ENCODE measurements at regions not wholly inside any gene's neighbourhood (a gene's known extent, or its start where the extent isn't known, plus 50 kb on each side); places are given as distances from the start of the nearest gene placed in this dataset.

DNA sequence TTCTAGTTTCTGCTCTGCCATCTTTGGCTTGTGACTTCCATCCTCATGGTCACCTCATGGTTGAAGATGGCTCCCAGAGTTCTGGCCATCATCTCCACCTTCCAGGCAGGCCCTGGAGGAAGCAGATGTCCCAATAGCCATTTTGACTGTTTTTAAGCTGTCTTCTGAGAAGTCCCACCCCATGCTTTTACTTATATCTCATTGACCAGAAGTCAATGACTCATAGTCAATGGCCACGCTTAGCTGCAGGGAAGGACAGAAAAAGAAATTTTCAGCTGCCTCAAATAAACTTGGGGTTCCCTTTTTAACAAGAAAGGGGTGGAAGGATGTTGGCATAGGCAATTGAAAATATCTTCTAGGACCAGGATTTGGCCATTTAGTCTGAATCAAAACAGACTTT lies 168.1 kb downstream of the AACS start:
- ChIA-PET POLR2A (no interaction called here), CTCF (no interaction called here)
- Mint-ChIP-seq H3K27me3 (peaks cover 5% of the 10 kb centered on the region), H3K36me3 (ENCODE audit: low read depth) (no peaks in the 10 kb centered on the region), H3K9me3 (no peaks in the 10 kb centered on the region), H3K27ac (no peak overlapping the region), H3K4me1 (no peaks in the 10 kb centered on the region), H3K4me3 (no peak overlapping the region)
- DNase-seq (no peak), ATAC-seq (ENCODE audit: low read depth) (no peak)
- intact Hi-C loops (cut with micrococcal nuclease), result no loop called here
- TF ChIP-seq CTCF (IDR thresholded peaks at IDR 0.05), result no peak

DNA sequence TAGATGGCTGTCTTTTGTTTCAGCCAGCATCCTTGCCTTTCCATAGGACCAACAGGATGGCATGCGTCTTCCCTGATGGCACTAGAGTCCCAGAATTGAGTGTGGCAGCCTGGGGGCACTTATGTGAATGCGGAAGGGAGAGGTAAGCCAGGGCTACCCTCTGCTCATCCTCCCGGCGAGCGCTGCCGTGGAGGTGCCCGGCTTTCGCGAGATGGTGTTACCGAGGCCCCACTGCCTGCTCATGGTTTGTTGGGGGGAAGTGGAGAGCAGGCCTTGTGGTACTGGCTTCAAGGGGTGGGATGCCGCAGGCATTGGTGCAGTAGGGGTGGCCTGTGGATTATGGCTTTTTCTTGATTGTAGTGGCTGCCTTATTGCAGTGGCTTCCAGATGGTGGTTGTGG lies 174.3 kb downstream of the AACS start:
- intact Hi-C loops (cut with micrococcal nuclease), result no loop called here
- Mint-ChIP-seq H3K4me1 (no peaks in the 10 kb centered on the region), H3K4me3 (no peak overlapping the region), H3K9me3 (no peaks in the 10 kb centered on the region), H3K27me3 (peaks cover 9% of the 10 kb centered on the region), H3K36me3 (ENCODE audit: low read depth) (no peaks in the 10 kb centered on the region), H3K27ac (no peak overlapping the region)
- ATAC-seq (ENCODE audit: low read depth) (no peak), DNase-seq (no peak)
- POLR2A ChIA-PET, result no interaction called here
- CTCF ChIA-PET, result no interaction called here
- TF ChIP-seq CTCF (IDR thresholded peaks at IDR 0.05), result no peak

DNA sequence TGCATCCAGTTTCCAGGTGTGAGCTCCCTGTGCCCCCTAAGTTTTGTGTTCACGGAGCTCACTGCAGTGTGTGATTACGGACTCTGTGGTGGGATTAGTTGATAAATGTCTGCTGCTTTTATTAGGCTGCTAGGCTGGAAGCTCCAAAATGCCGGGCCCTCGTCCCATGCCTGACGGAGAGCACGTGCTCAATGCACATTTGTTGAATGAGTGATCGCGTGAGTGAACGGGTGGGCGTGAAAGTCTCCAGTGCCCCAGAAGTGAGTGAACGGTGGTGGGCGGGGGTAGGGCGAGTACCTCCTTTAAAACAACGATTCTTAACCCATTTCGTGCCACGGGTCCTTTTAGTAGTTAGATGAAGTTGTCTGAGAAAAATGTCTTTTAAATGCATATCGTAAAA lies 175.5 kb downstream of the AACS start:
- Mint-ChIP-seq H3K27me3 (peaks cover 13% of the 10 kb centered on the region), H3K27ac (no peak overlapping the region), H3K9me3 (no peaks in the 10 kb centered on the region), H3K4me1 (no peaks in the 10 kb centered on the region), H3K4me3 (no peak overlapping the region), H3K36me3 (ENCODE audit: low read depth) (no peaks in the 10 kb centered on the region)
- DNase-seq (no peak), ATAC-seq (ENCODE audit: low read depth) (no peak)
- POLR2A ChIA-PET, result no interaction called here
- TF ChIP-seq CTCF (IDR thresholded peaks at IDR 0.05), result no peak
- intact Hi-C loops (cut with micrococcal nuclease), result no loop called here
- CTCF ChIA-PET, result no interaction called here

DNA sequence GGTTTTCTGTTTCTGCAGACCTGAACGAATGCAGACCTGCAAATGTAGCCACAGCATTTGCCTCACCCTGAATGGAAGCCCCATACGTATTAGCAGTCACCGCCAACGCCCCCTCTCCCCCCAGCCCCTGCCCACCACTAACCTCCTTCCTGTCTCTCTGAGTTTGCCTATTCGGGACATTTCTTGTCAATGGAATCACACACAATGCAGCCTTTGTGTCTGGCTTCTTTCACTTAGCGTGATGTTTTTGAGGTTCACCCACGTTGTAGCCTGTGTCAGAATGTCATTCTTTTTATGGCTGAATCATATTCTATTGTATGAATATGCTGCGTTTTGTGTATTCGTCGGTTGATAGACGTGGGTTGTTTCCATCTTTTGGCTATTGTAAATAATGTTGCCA lies 178.6 kb downstream of the AACS start:
- no peak for TF ChIP-seq CTCF (IDR thresholded peaks at IDR 0.05)
- intact Hi-C loops (cut with micrococcal nuclease), result no loop called here
- no peaks in the 10 kb centered on the region for H3K4me1 Mint-ChIP-seq
- ATAC-seq (ENCODE audit: low read depth) (no peak), DNase-seq (no peak)
- no peaks in the 10 kb centered on the region for H3K9me3 Mint-ChIP-seq
- H3K4me3 Mint-ChIP-seq, result no peak overlapping the region
- POLR2A ChIA-PET, result no interaction called here
- H3K36me3 Mint-ChIP-seq (ENCODE audit: low read depth), result no peaks in the 10 kb centered on the region
- CTCF ChIA-PET, result no interaction called here
- H3K27me3 Mint-ChIP-seq, result peaks cover 18% of the 10 kb centered on the region
- no peak overlapping the region for H3K27ac Mint-ChIP-seq

DNA sequence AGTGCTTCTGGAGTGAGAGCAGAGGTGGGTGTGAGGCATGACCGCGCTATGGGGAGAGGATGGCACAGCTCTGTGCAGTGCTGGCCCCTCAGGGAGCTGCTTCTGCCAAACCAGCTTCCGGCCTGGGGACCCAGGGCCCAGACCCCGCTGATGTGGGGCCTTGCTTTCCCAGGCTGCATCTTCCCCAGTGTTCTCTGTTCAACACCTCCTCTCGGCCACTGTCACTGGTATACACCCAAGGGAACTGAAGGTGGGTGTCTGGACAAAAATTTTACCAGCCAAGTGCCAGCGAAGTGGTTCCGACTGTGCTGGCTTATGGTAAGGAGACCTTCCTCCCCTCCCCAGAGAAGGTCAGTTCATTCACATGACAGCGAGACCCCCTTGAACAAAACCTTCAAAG lies 179.1 kb downstream of the AACS start:
- no peak for ATAC-seq (ENCODE audit: low read depth)
- ChIA-PET POLR2A (no interaction called here), CTCF (no interaction called here)
- DNase-seq, result no peak
- H3K27me3 Mint-ChIP-seq, result peaks cover 16% of the 10 kb centered on the region
- no peak overlapping the region for H3K4me3 Mint-ChIP-seq
- no peaks in the 10 kb centered on the region for H3K4me1 Mint-ChIP-seq
- no peak overlapping the region for H3K27ac Mint-ChIP-seq
- intact Hi-C loops (cut with micrococcal nuclease), result no loop called here
- H3K9me3 Mint-ChIP-seq, result no peaks in the 10 kb centered on the region
- no peak for TF ChIP-seq CTCF (IDR thresholded peaks at IDR 0.05)
- H3K36me3 Mint-ChIP-seq (ENCODE audit: low read depth), result no peaks in the 10 kb centered on the region

All from activated B cell treated with CpG ODN at 0.5 μM for 24 hours (primary cell).